WTC11 (cell line): ENCODE measurements at regions not wholly inside any gene's neighbourhood (a gene's known extent, or its start where the extent isn't known, plus 50 kb on each side); places are given as distances from the start of the nearest gene placed in this dataset.

Experiments
- ATAC-seq: fragments of 200-7000 bp; cut with Tn5 transposase; 2 replicates; pipeline ENCODE4 v1.10.0; 2021; ENCODE audit warnings: mild to moderate bottlenecking, moderate library complexity
- CTCF ChIA-PET: fragments of 300-600 bp; sonication (Branson Sonifier 250); formaldehyde crosslinking; loops from one replicate; lab custom pipeline; 2021; ENCODE audit warnings: antibody characterized with exemption; lab: Charles Lee
- POLR2A ChIA-PET: fragments of 350-600 bp; sonication (Branson Sonifier 250); formaldehyde crosslinking; loops from one replicate; lab custom pipeline; 2021; ENCODE audit warnings: antibody characterized with exemption; lab: Charles Lee
- DNase-seq: peaks from one replicate; pipeline ENCODE4 v3.0.0; 2021; ENCODE audit warnings: low spot score
- H3K27ac Mint-ChIP-seq: 2 replicates; pipeline ENCODE4 v1.8.0; 2021; ENCODE audit warnings: mixed read lengths
- H3K27me3 Mint-ChIP-seq: 2 replicates; pipeline ENCODE4 v1.8.0; 2021; ENCODE audit warnings: low read depth, mild to moderate bottlenecking, moderate library complexity, mixed read lengths
- H3K36me3 Mint-ChIP-seq: 2 replicates; pipeline ENCODE4 v1.8.0; 2021; ENCODE audit warnings: mixed read lengths
- H3K4me1 Mint-ChIP-seq: 2 replicates; pipeline ENCODE4 v1.8.0; 2022; ENCODE audit warnings: mixed read lengths
- H3K4me3 Mint-ChIP-seq: 2 replicates; pipeline ENCODE4 v1.8.0; 2021; ENCODE audit warnings: mild to moderate bottlenecking, moderate library complexity, mixed read lengths
- H3K9me3 Mint-ChIP-seq: 2 replicates; pipeline ENCODE4 v1.8.0; 2021; ENCODE audit warnings: mixed read lengths
- CBFB ChIP-seq: sonication (generic); formaldehyde crosslinking; IDR thresholded peaks from 2 replicates; pipeline ENCODE4 v1.8.1; 2022; ENCODE audit warnings: mild to moderate bottlenecking, low read depth, missing genetic modification reagents
- CREB1 ChIP-seq: sonication (generic); formaldehyde crosslinking; IDR thresholded peaks from 2 replicates; pipeline ENCODE4 v1.8.0; 2023; ENCODE audit warnings: mild to moderate bottlenecking, missing genetic modification reagents
- CREM ChIP-seq: sonication (generic); formaldehyde crosslinking; IDR thresholded peaks from 2 replicates; pipeline ENCODE4 v1.8.1; 2022; ENCODE audit warnings: mild to moderate bottlenecking, missing genetic modification reagents, moderate library complexity
- ELF4 ChIP-seq: sonication (generic); formaldehyde crosslinking; IDR thresholded peaks from 2 replicates; pipeline ENCODE4 v1.8.1; 2022; ENCODE audit warnings: low read depth, mild to moderate bottlenecking, moderate library complexity, missing genetic modification reagents
- FOXJ3 ChIP-seq: sonication (generic); formaldehyde crosslinking; IDR thresholded peaks from 2 replicates; pipeline ENCODE4 v1.9.0; 2021; ENCODE audit warnings: missing genetic modification reagents, mild to moderate bottlenecking, borderline replicate concordance
- IRF2 ChIP-seq: sonication (generic); formaldehyde crosslinking; IDR thresholded peaks from 2 replicates; pipeline ENCODE4 v1.8.0; 2022; ENCODE audit warnings: low read depth, missing genetic modification reagents, borderline replicate concordance
- KAT7 ChIP-seq: sonication (generic); formaldehyde crosslinking; IDR thresholded peaks from 2 replicates; pipeline ENCODE4 v1.8.1; 2023; ENCODE audit warnings: missing genetic modification reagents, mild to moderate bottlenecking, borderline replicate concordance
- MLX ChIP-seq: sonication (generic); formaldehyde crosslinking; IDR thresholded peaks from 2 replicates; pipeline ENCODE4 v1.8.1; 2023; ENCODE audit warnings: mild to moderate bottlenecking, missing genetic modification reagents, moderate library complexity
- NFE2L1 ChIP-seq: sonication (generic); formaldehyde crosslinking; IDR thresholded peaks from 2 replicates; pipeline ENCODE4 v1.8.1; 2023; ENCODE audit warnings: missing genetic modification reagents
- NR3C1 ChIP-seq: sonication (generic); formaldehyde crosslinking; conservative IDR thresholded peaks from 2 replicates; pipeline ENCODE4 v1.8.1; 2023; ENCODE audit warnings: low read depth, mild to moderate bottlenecking, missing genetic modification reagents
- OVOL2 ChIP-seq: fragments of 250-450 bp; sonication (Bioruptor Pico); IDR thresholded peaks from 2 replicates; pipeline ENCODE4 v1.9.0; 2021; ENCODE audit warnings: mild to moderate bottlenecking, borderline replicate concordance
- RORB ChIP-seq: fragments of 250-450 bp; sonication (Bioruptor Pico); IDR thresholded peaks from 2 replicates; pipeline ENCODE4 v1.9.0; 2021; ENCODE audit warnings: mild to moderate bottlenecking
- SMAD4 ChIP-seq: sonication (generic); formaldehyde crosslinking; IDR thresholded peaks from 2 replicates; pipeline ENCODE4 v1.8.0; 2022; ENCODE audit warnings: mild to moderate bottlenecking, missing genetic modification reagents
- ZNF219 ChIP-seq: sonication (generic); formaldehyde crosslinking; IDR thresholded peaks from 2 replicates; pipeline ENCODE4 v1.8.0; 2023; ENCODE audit warnings: missing genetic modification reagents, mild to moderate bottlenecking, borderline replicate concordance
- ZNF232 ChIP-seq: sonication (generic); formaldehyde crosslinking; IDR thresholded peaks from 2 replicates; pipeline ENCODE4 v1.8.0; 2022; ENCODE audit warnings: mild to moderate bottlenecking, missing genetic modification reagents
- ZNF425 ChIP-seq: fragments of 250-450 bp; sonication (Bioruptor Pico); conservative IDR thresholded peaks from 2 replicates; pipeline ENCODE4 v1.9.0; 2021; ENCODE audit warnings: mild to moderate bottlenecking
- TF ChIP-seq, protein P1 (sequence below): sonication (generic); formaldehyde crosslinking; IDR thresholded peaks from 2 replicates; pipeline ENCODE4 v1.8.1; 2022; ENCODE audit warnings: mild to moderate bottlenecking, moderate library complexity, missing genetic modification reagents
- TF ChIP-seq, protein P2 (sequence below): sonication (generic); formaldehyde crosslinking; IDR thresholded peaks from 2 replicates; pipeline ENCODE4 v1.8.1; 2023; ENCODE audit warnings: mild to moderate bottlenecking, missing genetic modification reagents
- TF ChIP-seq, protein P3 (sequence below): sonication (generic); formaldehyde crosslinking; IDR thresholded peaks from 2 replicates; pipeline ENCODE4 v1.8.1; 2023; ENCODE audit warnings: mild to moderate bottlenecking, missing genetic modification reagents, moderate library complexity
- TF ChIP-seq, protein P4 (sequence below): fragments of 250-450 bp; sonication (Bioruptor Pico); IDR thresholded peaks from 2 replicates; pipeline ENCODE4 v2.1.2; 2022; ENCODE audit warnings: mild to moderate bottlenecking, moderate library complexity
- TF ChIP-seq, protein P5 (sequence below): sonication (generic); formaldehyde crosslinking; IDR thresholded peaks from 2 replicates; pipeline ENCODE4 v1.8.0; 2022; ENCODE audit warnings: mild to moderate bottlenecking, missing genetic modification reagents
- TF ChIP-seq, protein P6 (sequence below): sonication (generic); formaldehyde crosslinking; IDR thresholded peaks from 2 replicates; pipeline ENCODE4 v1.8.1; 2022; ENCODE audit warnings: low read depth, missing genetic modification reagents, borderline replicate concordance
- TF ChIP-seq, protein P7 (sequence below): sonication (generic); formaldehyde crosslinking; IDR thresholded peaks from 2 replicates; pipeline ENCODE4 v1.8.0; 2023; ENCODE audit warnings: missing genetic modification reagents

DNA sequence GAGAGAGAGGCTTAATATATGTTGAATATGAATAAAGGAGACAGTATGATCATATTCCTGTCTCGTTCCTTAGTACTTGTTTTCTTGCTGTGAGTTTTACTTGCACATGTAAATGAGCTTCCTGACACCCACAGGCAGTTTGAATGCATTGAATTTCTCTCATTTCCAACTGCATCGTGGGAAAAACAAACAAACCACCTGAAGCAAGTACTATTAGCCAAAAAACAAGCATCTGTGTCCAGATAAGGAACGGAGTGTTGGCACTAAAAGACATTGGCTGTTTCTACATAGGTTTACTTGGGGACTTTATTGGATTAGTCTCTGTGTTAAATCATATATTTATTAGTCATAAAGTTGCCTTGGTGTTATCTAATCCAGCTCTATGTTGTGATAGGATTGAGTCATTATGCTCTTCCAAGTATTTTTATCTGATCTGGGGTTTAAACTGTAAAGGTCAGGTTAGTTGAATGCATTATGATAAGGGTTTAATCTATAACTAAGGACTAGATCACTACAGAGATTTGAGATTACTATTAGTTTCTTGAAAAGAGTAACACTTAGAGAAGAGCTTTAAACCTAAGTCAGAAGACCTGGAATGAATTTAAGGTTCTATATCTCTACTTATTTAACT is 339.0 kb upstream of the SPANXN4 start:
- ChIA-PET CTCF (no interaction called here), POLR2A (no interaction called here)
- DNase-seq = no peak
- no peaks in the 10 kb centered on the region for H3K4me1 Mint-ChIP-seq
- ATAC-seq = no peak
- H3K27me3 Mint-ChIP-seq = no peaks in the 10 kb centered on the region
- TF ChIP-seq NR3C1 (CRISPR knock-in tag) (no peak), KAT7 (CRISPR knock-in tag) (no peak), ZNF219 (CRISPR knock-in tag) (no peak), OVOL2 (CRISPR knock-in tag) (no peak), ZNF232 (CRISPR knock-in tag) (no peak), ZNF425 (CRISPR knock-in tag) (no peak), FOXJ3 (CRISPR knock-in tag) (no peak), MLX (CRISPR knock-in tag) (no peak), CREB1 (CRISPR knock-in tag) (no peak), CREM (no peak)
- TF ChIP-seq, protein P1, sequence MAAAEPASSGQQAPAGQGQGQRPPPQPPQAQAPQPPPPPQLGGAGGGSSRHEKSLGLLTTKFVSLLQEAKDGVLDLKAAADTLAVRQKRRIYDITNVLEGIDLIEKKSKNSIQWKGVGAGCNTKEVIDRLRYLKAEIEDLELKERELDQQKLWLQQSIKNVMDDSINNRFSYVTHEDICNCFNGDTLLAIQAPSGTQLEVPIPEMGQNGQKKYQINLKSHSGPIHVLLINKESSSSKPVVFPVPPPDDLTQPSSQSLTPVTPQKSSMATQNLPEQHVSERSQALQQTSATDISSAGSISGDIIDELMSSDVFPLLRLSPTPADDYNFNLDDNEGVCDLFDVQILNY = no peak
- TF ChIP-seq, protein P2, sequence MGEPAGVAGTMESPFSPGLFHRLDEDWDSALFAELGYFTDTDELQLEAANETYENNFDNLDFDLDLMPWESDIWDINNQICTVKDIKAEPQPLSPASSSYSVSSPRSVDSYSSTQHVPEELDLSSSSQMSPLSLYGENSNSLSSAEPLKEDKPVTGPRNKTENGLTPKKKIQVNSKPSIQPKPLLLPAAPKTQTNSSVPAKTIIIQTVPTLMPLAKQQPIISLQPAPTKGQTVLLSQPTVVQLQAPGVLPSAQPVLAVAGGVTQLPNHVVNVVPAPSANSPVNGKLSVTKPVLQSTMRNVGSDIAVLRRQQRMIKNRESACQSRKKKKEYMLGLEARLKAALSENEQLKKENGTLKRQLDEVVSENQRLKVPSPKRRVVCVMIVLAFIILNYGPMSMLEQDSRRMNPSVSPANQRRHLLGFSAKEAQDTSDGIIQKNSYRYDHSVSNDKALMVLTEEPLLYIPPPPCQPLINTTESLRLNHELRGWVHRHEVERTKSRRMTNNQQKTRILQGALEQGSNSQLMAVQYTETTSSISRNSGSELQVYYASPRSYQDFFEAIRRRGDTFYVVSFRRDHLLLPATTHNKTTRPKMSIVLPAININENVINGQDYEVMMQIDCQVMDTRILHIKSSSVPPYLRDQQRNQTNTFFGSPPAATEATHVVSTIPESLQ (CRISPR knock-in tag) = no peak
- TF ChIP-seq, protein P3, sequence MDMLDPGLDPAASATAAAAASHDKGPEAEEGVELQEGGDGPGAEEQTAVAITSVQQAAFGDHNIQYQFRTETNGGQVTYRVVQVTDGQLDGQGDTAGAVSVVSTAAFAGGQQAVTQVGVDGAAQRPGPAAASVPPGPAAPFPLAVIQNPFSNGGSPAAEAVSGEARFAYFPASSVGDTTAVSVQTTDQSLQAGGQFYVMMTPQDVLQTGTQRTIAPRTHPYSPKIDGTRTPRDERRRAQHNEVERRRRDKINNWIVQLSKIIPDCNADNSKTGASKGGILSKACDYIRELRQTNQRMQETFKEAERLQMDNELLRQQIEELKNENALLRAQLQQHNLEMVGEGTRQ (CRISPR knock-in tag) = no peak
- TF ChIP-seq, protein P4, sequence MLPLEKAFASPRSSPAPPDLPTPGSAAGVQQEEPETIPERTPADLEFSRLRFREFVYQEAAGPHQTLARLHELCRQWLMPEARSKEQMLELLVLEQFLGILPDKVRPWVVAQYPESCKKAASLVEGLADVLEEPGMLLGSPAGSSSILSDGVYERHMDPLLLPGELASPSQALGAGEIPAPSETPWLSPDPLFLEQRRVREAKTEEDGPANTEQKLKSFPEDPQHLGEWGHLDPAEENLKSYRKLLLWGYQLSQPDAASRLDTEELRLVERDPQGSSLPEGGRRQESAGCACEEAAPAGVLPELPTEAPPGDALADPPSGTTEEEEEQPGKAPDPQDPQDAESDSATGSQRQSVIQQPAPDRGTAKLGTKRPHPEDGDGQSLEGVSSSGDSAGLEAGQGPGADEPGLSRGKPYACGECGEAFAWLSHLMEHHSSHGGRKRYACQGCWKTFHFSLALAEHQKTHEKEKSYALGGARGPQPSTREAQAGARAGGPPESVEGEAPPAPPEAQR (CRISPR knock-in tag) = no peak
- H3K36me3 Mint-ChIP-seq = peaks cover 10% of the 10 kb centered on the region
- peaks cover 13% of the 10 kb centered on the region for H3K9me3 Mint-ChIP-seq
- H3K27ac Mint-ChIP-seq = no peak overlapping the region
- H3K4me3 Mint-ChIP-seq = no peak overlapping the region

DNA sequence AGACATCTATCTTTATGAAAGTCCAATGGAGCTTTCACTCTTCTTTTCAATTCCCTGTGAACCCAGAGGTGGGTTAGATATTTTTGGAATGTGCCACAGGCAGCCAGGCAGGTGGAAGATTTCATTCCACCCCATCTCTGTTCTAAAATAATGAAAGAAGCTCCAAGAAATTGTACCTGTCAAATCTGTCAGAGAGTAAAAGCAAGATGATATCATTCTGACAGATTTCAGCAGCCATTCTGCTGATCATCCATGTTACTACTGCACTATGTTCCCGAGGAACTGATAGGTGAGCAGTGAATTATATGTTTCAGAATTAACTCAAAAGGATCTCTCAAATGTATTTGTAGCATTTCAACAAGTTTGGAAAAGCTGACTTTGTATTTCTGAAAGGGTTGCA is 339.5 kb upstream of the SPANXN4 start:
- H3K9me3 Mint-ChIP-seq = peaks cover 12% of the 10 kb centered on the region
- ATAC-seq (no peak), DNase-seq (no peak)
- H3K27me3 Mint-ChIP-seq = no peaks in the 10 kb centered on the region
- ChIA-PET POLR2A (no interaction called here), CTCF (no interaction called here)
- no peaks in the 10 kb centered on the region for H3K4me1 Mint-ChIP-seq
- H3K4me3 Mint-ChIP-seq = no peak overlapping the region
- no peak overlapping the region for H3K27ac Mint-ChIP-seq
- peaks cover 10% of the 10 kb centered on the region for H3K36me3 Mint-ChIP-seq
- TF ChIP-seq CBFB (CRISPR knock-in tag) = no peak
- TF ChIP-seq IRF2 (CRISPR knock-in tag) = no peak
- no peak for TF ChIP-seq NFE2L1 (CRISPR knock-in tag)
- TF ChIP-seq RORB = no peak
- TF ChIP-seq, protein P5, sequence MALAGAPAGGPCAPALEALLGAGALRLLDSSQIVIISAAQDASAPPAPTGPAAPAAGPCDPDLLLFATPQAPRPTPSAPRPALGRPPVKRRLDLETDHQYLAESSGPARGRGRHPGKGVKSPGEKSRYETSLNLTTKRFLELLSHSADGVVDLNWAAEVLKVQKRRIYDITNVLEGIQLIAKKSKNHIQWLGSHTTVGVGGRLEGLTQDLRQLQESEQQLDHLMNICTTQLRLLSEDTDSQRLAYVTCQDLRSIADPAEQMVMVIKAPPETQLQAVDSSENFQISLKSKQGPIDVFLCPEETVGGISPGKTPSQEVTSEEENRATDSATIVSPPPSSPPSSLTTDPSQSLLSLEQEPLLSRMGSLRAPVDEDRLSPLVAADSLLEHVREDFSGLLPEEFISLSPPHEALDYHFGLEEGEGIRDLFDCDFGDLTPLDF (CRISPR knock-in tag) = no peak
- TF ChIP-seq ELF4 (CRISPR knock-in tag) = no peak
- TF ChIP-seq OVOL2 (CRISPR knock-in tag) = no peak
- TF ChIP-seq, protein P1 = no peak
- TF ChIP-seq, protein P6, sequence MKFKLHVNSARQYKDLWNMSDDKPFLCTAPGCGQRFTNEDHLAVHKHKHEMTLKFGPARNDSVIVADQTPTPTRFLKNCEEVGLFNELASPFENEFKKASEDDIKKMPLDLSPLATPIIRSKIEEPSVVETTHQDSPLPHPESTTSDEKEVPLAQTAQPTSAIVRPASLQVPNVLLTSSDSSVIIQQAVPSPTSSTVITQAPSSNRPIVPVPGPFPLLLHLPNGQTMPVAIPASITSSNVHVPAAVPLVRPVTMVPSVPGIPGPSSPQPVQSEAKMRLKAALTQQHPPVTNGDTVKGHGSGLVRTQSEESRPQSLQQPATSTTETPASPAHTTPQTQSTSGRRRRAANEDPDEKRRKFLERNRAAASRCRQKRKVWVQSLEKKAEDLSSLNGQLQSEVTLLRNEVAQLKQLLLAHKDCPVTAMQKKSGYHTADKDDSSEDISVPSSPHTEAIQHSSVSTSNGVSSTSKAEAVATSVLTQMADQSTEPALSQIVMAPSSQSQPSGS (CRISPR knock-in tag) = no peak
- TF ChIP-seq SMAD4 (CRISPR knock-in tag) = no peak
- TF ChIP-seq, protein P7, sequence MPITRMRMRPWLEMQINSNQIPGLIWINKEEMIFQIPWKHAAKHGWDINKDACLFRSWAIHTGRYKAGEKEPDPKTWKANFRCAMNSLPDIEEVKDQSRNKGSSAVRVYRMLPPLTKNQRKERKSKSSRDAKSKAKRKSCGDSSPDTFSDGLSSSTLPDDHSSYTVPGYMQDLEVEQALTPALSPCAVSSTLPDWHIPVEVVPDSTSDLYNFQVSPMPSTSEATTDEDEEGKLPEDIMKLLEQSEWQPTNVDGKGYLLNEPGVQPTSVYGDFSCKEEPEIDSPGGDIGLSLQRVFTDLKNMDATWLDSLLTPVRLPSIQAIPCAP (CRISPR knock-in tag) = no peak
